Ureter (tissue), 1 donor: ENCODE measurements at regions not wholly inside any gene's neighbourhood (a gene's known extent, or its start where the extent isn't known, plus 50 kb on each side); places are given as distances from the start of the nearest gene placed in this dataset.
"Not testable (repeated sequence)": the region's sequence is repeated elsewhere in the genome, so short reads cannot be mapped to it uniquely, and the experiment has no call there.

Source experiments
- DNase-seq: peaks from one replicate; pipeline ENCODE4 v3.0.0-alpha.2; 2020; ENCODE audit warnings: low spot score
- donor health status: DM: yes; HTN: yes; CAD: no.

- DNase-seq, result no peak
Measured at GRCh38 chr3:159045279-159045885, 243.5 kb downstream of the MFSD1 start.

GRCh38 chr3:159047361-159047760 is 245.5 kb downstream of the MFSD1 start:
- DNase-seq, result no peak

GRCh38 chr3:159052494-159052893 is 250.6 kb downstream of the MFSD1 start:
- DNase-seq, result not testable (repeated sequence)

GRCh38 chr3:159057621-159058020 is 255.8 kb downstream of the MFSD1 start:
- DNase-seq, result no peak

- no peak for DNase-seq
Measured at GRCh38 chr3:159058859-159059258, 257.0 kb downstream of the MFSD1 start.

GRCh38 chr3:159059395-159059794 is 257.5 kb downstream of the MFSD1 start:
- DNase-seq, result no peak

- DNase-seq, result no peak
Measured at GRCh38 chr3:159062734-159063410, 261.0 kb downstream of the MFSD1 start.

GRCh38 chr3:159069091-159069490 is 267.2 kb downstream of the MFSD1 start, which contains the start of gene IQCJ:
TSS of gene IQCJ (plus strand) at chr3:159069319.
- DNase-seq, result no peak

GRCh38 chr3:159069866-159070425 is 268.1 kb downstream of the MFSD1 start:
- DNase-seq, result no peak

GRCh38 chr3:159074756-159075701 is 273.2 kb downstream of the MFSD1 start:
- no peak for DNase-seq

GRCh38 chr3:159077860-159078259 is 276.0 kb downstream of the MFSD1 start:
- DNase-seq, result no peak

- no peak for DNase-seq
Measured at GRCh38 chr3:159080256-159080655, 278.4 kb downstream of the MFSD1 start.

- no peak for DNase-seq
Measured at GRCh38 chr3:159080821-159081220, 279.0 kb downstream of the MFSD1 start.

GRCh38 chr3:159082519-159082918 is 280.7 kb downstream of the MFSD1 start:
- no peak for DNase-seq

- DNase-seq, result no peak
Measured at GRCh38 chr3:159091936-159092335, 290.1 kb downstream of the MFSD1 start.

GRCh38 chr3:159102001-159102400 is 300.1 kb downstream of the MFSD1 start:
- no peak for DNase-seq

GRCh38 chr3:159112724-159113123 is 310.9 kb downstream of the MFSD1 start:
- DNase-seq, result no peak

GRCh38 chr3:159113221-159113875 is 311.5 kb downstream of the MFSD1 start:
- DNase-seq, result no peak

- DNase-seq, result no peak
Measured at GRCh38 chr3:159114582-159114981, 312.7 kb downstream of the MFSD1 start.

- no peak for DNase-seq
Measured at GRCh38 chr3:159123877-159124276, 322.0 kb downstream of the MFSD1 start.

GRCh38 chr3:159126261-159127020 is 324.6 kb downstream of the MFSD1 start:
- no peak for DNase-seq
